ENCODE measurements at regions not wholly inside any gene's neighbourhood (a gene's known extent, or its start where the extent isn't known, plus 50 kb on each side); places are given as distances from the start of the nearest gene placed in this dataset.
A peak's percentile ranks its signal among the peaks of the same experiment; 100 is the strongest.

GRCh38 chr22:49482811-49483210 lies 344.9 kb downstream of the BRD1 start (continued):
- no peak for TF ChIP-seq REST (IDR thresholded peaks at IDR 0.05; ENCODE audit: unreplicated experiment)
- no peak for TF ChIP-seq CTCF (conservative IDR thresholded peaks at IDR 0.05; ENCODE audit: low read depth in 2 of 2)

- peaks cover 2% of the 10 kb centered on the region; the same call in 2 of the 3 replicates for H3K36me3 Mint-ChIP-seq (ENCODE audit: low read depth)
- Histone ChIP-seq H3K4me2 (no peak overlapping the region), H3K9me2 (ENCODE audit: insufficient read depth) (no peaks in the 10 kb centered on the region), H2AFZ (no peak overlapping the region), H3K36me3 (ENCODE audit: insufficient read depth) (0 out of 2 replicates have a peak, but pooled peaks cover 4% of the 10 kb centered on the region), H4K20me1 (replicated peaks; ENCODE audit: insufficient read depth) (no peaks in the 10 kb centered on the region), H3K27ac (ENCODE audit: low read depth) (no peak overlapping the region), H3K79me2 (replicated peaks; ENCODE audit: insufficient read depth) (no peaks in the 10 kb centered on the region), H3K4me3 (no peak overlapping the region), H3K4me1 (ENCODE audit: insufficient read depth) (no peaks in the 10 kb centered on the region), H3F3A (replicated peaks; ENCODE audit: low read depth) (no peaks in the 10 kb centered on the region), H3K27me3 (ENCODE audit: insufficient read depth) (no peaks in the 10 kb centered on the region)
- peaks cover 6% of the 10 kb centered on the region for H3K27me3 Mint-ChIP-seq (ENCODE audit: insufficient read depth, low read depth, poor library complexity)
- no peak overlapping the region for H3K4me3 Mint-ChIP-seq
- DNase-seq (ENCODE audit: low spot score) (no peak), ATAC-seq (peak; percentile 78)
- peaks cover 46% of the 10 kb centered on the region for H3K4me1 Mint-ChIP-seq
- peaks cover under 1% of the 10 kb centered on the region; the same call in 2 of the 3 replicates for H3K9me3 Mint-ChIP-seq
- H3K27ac Mint-ChIP-seq: no peak overlapping the region
- TF ChIP-seq, protein P1, sequence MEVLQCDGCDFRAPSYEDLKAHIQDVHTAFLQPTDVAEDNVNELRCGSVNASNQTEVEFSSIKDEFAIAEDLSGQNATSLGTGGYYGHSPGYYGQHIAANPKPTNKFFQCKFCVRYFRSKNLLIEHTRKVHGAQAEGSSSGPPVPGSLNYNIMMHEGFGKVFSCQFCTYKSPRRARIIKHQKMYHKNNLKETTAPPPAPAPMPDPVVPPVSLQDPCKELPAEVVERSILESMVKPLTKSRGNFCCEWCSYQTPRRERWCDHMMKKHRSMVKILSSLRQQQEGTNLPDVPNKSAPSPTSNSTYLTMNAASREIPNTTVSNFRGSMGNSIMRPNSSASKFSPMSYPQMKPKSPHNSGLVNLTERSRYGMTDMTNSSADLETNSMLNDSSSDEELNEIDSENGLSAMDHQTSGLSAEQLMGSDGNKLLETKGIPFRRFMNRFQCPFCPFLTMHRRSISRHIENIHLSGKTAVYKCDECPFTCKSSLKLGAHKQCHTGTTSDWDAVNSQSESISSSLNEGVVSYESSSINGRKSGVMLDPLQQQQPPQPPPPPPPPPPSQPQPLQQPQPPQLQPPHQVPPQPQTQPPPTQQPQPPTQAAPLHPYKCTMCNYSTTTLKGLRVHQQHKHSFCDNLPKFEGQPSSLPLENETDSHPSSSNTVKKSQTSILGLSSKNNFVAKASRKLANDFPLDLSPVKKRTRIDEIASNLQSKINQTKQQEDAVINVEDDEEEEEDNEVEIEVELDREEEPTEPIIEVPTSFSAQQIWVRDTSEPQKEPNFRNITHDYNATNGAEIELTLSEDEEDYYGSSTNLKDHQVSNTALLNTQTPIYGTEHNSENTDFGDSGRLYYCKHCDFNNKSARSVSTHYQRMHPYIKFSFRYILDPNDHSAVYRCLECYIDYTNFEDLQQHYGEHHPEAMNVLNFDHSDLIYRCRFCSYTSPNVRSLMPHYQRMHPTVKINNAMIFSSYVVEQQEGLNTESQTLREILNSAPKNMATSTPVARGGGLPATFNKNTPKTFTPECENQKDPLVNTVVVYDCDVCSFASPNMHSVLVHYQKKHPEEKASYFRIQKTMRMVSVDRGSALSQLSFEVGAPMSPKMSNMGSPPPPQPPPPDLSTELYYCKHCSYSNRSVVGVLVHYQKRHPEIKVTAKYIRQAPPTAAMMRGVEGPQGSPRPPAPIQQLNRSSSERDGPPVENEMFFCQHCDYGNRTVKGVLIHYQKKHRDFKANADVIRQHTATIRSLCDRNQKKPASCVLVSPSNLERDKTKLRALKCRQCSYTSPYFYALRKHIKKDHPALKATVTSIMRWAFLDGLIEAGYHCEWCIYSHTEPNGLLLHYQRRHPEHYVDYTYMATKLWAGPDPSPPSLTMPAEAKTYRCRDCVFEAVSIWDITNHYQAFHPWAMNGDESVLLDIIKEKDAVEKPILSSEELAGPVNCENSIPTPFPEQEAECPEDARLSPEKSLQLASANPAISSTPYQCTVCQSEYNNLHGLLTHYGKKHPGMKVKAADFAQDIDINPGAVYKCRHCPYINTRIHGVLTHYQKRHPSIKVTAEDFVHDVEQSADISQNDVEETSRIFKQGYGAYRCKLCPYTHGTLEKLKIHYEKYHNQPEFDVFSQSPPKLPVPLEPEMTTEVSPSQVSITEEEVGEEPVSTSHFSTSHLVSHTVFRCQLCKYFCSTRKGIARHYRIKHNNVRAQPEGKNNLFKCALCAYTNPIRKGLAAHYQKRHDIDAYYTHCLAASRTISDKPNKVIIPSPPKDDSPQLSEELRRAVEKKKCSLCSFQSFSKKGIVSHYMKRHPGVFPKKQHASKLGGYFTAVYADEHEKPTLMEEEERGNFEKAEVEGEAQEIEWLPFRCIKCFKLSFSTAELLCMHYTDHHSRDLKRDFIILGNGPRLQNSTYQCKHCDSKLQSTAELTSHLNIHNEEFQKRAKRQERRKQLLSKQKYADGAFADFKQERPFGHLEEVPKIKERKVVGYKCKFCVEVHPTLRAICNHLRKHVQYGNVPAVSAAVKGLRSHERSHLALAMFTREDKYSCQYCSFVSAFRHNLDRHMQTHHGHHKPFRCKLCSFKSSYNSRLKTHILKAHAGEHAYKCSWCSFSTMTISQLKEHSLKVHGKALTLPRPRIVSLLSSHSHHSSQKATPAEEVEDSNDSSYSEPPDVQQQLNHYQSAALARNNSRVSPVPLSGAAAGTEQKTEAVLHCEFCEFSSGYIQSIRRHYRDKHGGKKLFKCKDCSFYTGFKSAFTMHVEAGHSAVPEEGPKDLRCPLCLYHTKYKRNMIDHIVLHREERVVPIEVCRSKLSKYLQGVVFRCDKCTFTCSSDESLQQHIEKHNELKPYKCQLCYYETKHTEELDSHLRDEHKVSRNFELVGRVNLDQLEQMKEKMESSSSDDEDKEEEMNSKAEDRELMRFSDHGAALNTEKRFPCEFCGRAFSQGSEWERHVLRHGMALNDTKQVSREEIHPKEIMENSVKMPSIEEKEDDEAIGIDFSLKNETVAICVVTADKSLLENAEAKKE (CRISPR knock-in tag; IDR thresholded peaks at IDR 0.05): no peak
- TF ChIP-seq, protein P2, sequence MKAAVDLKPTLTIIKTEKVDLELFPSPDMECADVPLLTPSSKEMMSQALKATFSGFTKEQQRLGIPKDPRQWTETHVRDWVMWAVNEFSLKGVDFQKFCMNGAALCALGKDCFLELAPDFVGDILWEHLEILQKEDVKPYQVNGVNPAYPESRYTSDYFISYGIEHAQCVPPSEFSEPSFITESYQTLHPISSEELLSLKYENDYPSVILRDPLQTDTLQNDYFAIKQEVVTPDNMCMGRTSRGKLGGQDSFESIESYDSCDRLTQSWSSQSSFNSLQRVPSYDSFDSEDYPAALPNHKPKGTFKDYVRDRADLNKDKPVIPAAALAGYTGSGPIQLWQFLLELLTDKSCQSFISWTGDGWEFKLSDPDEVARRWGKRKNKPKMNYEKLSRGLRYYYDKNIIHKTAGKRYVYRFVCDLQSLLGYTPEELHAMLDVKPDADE (IDR thresholded peaks at IDR 0.05): no peak
- no peak for TF ChIP-seq CTCF (conservative IDR thresholded peaks at IDR 0.05; ENCODE audit: low read depth in 2 of 2)
- TF ChIP-seq ZNF331 (CRISPR knock-in tag; IDR thresholded peaks at IDR 0.05; ENCODE audit: low read depth): no peak
- no peak for TF ChIP-seq STAT1 (IDR thresholded peaks at IDR 0.05; ENCODE audit: unreplicated experiment)
- TF ChIP-seq EZH2phosphoT487 (IDR thresholded peaks at IDR 0.05; ENCODE audit: unreplicated experiment): no peak
- TF ChIP-seq ZNF114 (CRISPR knock-in tag; IDR thresholded peaks at IDR 0.05): no peak
These were observed 345.8 kb downstream of the BRD1 start for GRCh38 chr22:49481659-49482399.

All from GM23338 (cell line).